Lung (tissue), 11 donors: ENCODE measurements at regions not wholly inside any gene's neighbourhood (a gene's known extent, or its start where the extent isn't known, plus 50 kb on each side); places are given as distances from the start of the nearest gene placed in this dataset.

ENCODE experiments used
- ATAC-seq: fragments of 200-7000 bp; cut with Tn5 transposase; one replicate; pipeline ENCODE4 v1.9.1; 2020; ENCODE audit warnings: moderate number of reproducible peaks; ENCODE audit not compliant: insufficient read depth, low FRiP score
- DNase-seq, 3 donors: peaks; one replicate each; pipeline ENCODE4 v3.0.0-alpha.2; 2013 to 2017
- H3K27ac ChIP-seq, 2 donors: one replicate each; pipeline ENCODE4 v1.5.1; 2013; ENCODE audit warnings: mild to moderate bottlenecking in 2 of 2, moderate library complexity in 2 of 2, control low read depth in 1 of 2, inconsistent platforms in 1 of 2, low read depth in 1 of 2, low read length in 1 of 2
- H3K27me3 ChIP-seq, 3 donors: one replicate each; pipeline ENCODE4 v1.5.1; 2013; ENCODE audit warnings: low read length in 2 of 3; ENCODE audit not compliant: control insufficient read depth in 3 of 3, insufficient read depth in 3 of 3
- H3K36me3 ChIP-seq, 4 donors: one replicate each; pipeline ENCODE4 v1.5.1; 2013; ENCODE audit warnings: low read length in 4 of 4, mild to moderate bottlenecking in 1 of 4, moderate library complexity in 1 of 4; ENCODE audit not compliant: control insufficient read depth in 4 of 4, insufficient read depth in 4 of 4
- H3K4me1 ChIP-seq, 5 donors: one replicate each; pipeline ENCODE4 v1.5.1; 2013; ENCODE audit warnings: low read length in 5 of 5, mild to moderate bottlenecking in 2 of 5, moderate library complexity in 1 of 5; ENCODE audit not compliant: control insufficient read depth in 5 of 5, insufficient read depth in 5 of 5
- H3K4me3 ChIP-seq: one replicate; pipeline ENCODE4 v1.5.1; 2013; ENCODE audit warnings: mild to moderate bottlenecking, control low read depth, moderate library complexity
- H3K9ac ChIP-seq, 2 donors: one replicate each; pipeline ENCODE4 v1.5.1; 2013; ENCODE audit warnings: low read length in 2 of 2, control low read depth in 1 of 2; ENCODE audit not compliant: insufficient read depth in 1 of 2
- H3K9me3 ChIP-seq, 4 donors: one replicate each; pipeline ENCODE4 v1.5.1; 2013; ENCODE audit warnings: low read length in 3 of 4, mild to moderate bottlenecking in 1 of 4, moderate library complexity in 1 of 4; ENCODE audit not compliant: control insufficient read depth in 4 of 4, insufficient read depth in 3 of 4
- WGBS, 2 donors: extraction: QIAGEN DNeasy Blood & Tissue Kit; methylation state at CpG; one replicate each; pipeline ENCODE4 v1.1.7; 2013; 5-methylcytosine and 5-hydroxymethylcytosine counted together
- TF ChIP-seq, protein P1 (sequence below): IDR thresholded peaks from 2 replicates; pipeline ENCODE4 v1.5.1; 2012; ENCODE audit warnings: mild to moderate bottlenecking; ENCODE audit errors: control extremely low read depth, extremely low read depth
- donor health status: control.
- donor health status: control.
- donor health status: Bipolar disorder and iron deficiency.
- donor health status: healthy.
- donor health status: DM: yes; HTN: yes; CAD: no.

DNA sequence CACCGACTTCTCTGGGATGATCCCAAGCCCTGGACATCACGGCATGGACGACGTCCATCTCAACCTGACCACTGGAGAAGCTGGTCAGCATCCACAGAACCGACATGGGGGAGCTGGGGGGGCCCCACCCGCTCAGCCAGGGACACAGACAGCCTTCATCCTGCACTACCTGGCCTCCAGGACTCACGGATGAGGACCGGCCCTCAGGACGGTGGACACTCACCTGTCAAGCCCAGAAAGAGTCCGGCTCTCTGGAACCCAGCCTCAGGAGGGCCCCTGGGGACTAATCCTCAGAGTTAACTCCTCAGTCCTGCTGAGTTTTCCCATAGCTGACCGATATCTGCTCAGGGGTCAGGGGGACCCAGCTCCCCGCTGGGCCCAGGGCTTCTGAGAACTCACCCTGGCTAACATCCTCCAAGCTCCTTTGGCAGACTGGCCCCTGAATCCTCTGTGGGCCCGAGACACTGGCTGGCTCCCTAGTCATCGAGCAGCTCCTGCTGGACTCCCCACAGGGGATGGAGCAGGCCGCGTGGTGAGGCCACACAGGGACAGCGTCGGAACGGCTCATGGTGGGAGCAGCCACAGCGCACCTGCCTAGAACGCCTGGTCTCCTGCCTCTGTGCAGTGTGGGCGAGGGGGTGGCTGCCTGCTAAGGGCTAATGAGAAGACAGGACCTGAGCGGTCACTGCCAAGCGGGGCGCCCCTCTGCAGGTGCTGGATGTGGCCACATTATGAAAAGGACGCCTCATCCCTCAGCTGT lies 649.2 kb downstream of the BRD1 start:
- Histone ChIP-seq H3K27me3 (peaks cover 0 to 3% (median 0%) of the 10 kb centered on the region in 3 donors), H3K36me3 (no peaks in the 10 kb centered on the region), H3K4me1 (no peaks in the 10 kb centered on the region), H3K4me3 (no peak overlapping the region), H3K27ac (no peak overlapping the region), H3K9me3 (peaks cover 0 to 12% (median 0%) of the 10 kb centered on the region in 4 donors), H3K9ac (no peak overlapping the region)
- WGBS, 2 donors, result 77 to 88% methylated on average over 26 of the region's 26 CpGs
- ATAC-seq, result no peak
- TF ChIP-seq, protein P1, sequence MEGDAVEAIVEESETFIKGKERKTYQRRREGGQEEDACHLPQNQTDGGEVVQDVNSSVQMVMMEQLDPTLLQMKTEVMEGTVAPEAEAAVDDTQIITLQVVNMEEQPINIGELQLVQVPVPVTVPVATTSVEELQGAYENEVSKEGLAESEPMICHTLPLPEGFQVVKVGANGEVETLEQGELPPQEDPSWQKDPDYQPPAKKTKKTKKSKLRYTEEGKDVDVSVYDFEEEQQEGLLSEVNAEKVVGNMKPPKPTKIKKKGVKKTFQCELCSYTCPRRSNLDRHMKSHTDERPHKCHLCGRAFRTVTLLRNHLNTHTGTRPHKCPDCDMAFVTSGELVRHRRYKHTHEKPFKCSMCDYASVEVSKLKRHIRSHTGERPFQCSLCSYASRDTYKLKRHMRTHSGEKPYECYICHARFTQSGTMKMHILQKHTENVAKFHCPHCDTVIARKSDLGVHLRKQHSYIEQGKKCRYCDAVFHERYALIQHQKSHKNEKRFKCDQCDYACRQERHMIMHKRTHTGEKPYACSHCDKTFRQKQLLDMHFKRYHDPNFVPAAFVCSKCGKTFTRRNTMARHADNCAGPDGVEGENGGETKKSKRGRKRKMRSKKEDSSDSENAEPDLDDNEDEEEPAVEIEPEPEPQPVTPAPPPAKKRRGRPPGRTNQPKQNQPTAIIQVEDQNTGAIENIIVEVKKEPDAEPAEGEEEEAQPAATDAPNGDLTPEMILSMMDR, result no peak
- DNase-seq, result no peak

DNA sequence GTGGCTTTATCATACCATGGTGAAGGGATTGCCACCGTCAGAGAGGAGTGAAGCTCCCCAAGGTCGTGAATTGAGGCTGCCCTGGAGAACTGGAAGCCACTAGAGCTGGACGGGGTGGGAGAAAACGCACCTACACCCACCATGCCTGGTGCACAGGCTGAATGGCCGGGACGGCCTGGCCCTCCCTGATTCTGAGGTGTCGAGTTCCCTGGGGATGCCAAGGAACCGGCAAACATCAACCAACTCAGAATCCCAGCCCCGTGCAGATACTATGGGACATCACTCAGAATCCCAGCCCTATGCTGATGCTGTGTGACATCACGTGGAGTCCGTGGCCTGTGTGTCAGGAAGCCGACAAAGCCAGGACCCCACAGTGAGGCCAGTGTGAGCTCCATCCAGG lies 650.0 kb downstream of the BRD1 start:
- Histone ChIP-seq H3K27me3 (peaks cover 0 to 3% (median 0%) of the 10 kb centered on the region in 3 donors), H3K4me1 (no peaks in the 10 kb centered on the region), H3K27ac (no peak overlapping the region), H3K36me3 (no peaks in the 10 kb centered on the region), H3K9me3 (peaks cover 0 to 10% (median 0%) of the 10 kb centered on the region in 4 donors), H3K9ac (no peak overlapping the region), H3K4me3 (no peak overlapping the region)
- DNase-seq (no peak), ATAC-seq (no peak)
- TF ChIP-seq, protein P1, result no peak
- 75 to 77% methylated on average over 12 of the region's 12 CpGs for WGBS, 2 donors

DNA sequence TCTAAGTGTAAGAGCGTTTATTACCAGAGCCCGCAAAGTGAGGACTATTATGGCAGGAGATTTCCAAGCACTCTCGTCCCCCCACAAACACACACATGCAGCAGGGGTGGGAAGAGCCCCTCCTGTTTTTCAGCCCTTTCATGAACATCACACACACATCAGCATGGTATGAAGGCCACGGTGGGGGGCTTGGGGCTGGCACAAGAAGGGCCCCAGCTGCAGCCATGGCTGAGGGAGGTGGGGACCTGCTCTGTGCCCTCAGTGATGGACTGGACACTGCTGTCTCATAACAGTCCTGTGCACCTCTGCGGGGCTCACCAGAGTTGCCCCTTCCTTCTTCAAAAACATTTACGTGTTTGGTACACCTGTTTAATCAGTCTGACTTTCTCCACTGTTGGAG lies 650.7 kb downstream of the BRD1 start:
- Histone ChIP-seq H3K27me3 (peaks cover 0 to 3% (median 0%) of the 10 kb centered on the region in 3 donors), H3K4me3 (no peak overlapping the region), H3K9me3 (peaks cover 0 to 12% (median 0%) of the 10 kb centered on the region in 4 donors), H3K27ac (no peak overlapping the region), H3K36me3 (no peaks in the 10 kb centered on the region), H3K4me1 (no peaks in the 10 kb centered on the region), H3K9ac (no peak overlapping the region)
- TF ChIP-seq, protein P1, result no peak
- no peak for ATAC-seq
- 76 to 86% methylated on average over 6 of the region's 6 CpGs for WGBS, 2 donors
- no peak for DNase-seq
